ENCODE measurements at regions not wholly inside any gene's neighbourhood (a gene's known extent, or its start where the extent isn't known, plus 50 kb on each side); places are given as distances from the start of the nearest gene placed in this dataset.

DNA sequence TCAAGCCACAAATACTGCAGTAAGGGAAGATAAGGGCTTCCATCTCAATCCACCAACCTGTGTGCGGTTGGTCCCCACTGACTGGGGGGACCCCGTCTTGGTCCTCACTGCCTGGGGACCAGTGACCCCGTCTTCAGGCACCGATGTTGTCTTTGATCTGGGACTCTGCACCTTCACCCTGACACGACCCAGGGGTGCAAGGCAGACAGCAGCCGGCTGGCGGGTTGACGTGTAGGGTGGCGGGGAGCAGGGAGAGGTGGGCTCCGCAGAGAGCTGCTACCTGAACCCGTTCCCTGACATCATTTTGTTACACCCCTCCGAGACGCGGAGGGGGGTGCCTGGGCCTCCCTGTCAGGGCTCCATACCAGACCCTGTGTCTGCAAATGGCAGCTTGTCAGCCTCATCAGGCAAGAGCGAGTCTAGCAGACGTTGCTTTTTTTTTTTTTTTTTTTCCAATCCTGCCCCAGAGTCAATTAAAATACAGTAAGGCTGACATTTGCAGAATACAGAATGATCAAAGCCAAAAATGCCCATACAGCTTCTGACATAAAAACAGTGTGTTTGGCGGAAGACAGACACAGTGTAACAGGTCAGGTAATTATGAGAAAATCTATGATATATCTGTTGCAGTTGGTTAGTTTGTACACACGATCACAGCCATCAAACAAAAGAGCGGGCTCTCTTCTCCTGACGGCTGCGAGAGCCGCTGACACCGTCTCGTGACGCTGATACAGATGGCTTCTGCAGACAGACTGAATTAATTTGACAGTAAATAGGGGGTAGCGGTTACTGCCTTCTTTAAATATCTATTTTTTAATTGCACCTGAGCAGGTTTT, 118.6 kb downstream of the CRLF2 start:
- TF ChIP-seq EZH2 (IDR thresholded peaks at IDR 0.05; ENCODE audit: insufficient read depth, poor library complexity, severe bottlenecking) (no peak), EZH2phosphoT487 (IDR thresholded peaks at IDR 0.05; ENCODE audit: insufficient read depth, low read depth) (no peak)
